PC-9 (cell line): ENCODE measurements at regions not wholly inside any gene's neighbourhood (a gene's known extent, or its start where the extent isn't known, plus 50 kb on each side); places are given as distances from the start of the nearest gene placed in this dataset.

ENCODE experiments used
- BruUV-seq: library from RNA; stranded (reverse); fragments of 400-500 nt; replicated peaks from 2 replicates; lab custom pipeline; 2021; lab: Mats Ljungman, UMichigan
- CTCF ChIA-PET: fragments of 300-600 bp; sonication (Branson Sonifier 250); formaldehyde crosslinking; loops from one replicate; lab custom pipeline; 2022; ENCODE audit warnings: antibody characterized with exemption; lab: Charles Lee
- POLR2A ChIA-PET: fragments of 300-600 bp; sonication (Branson Sonifier 250); formaldehyde crosslinking; loops from one replicate; lab custom pipeline; 2022; ENCODE audit warnings: antibody characterized with exemption; ENCODE audit not compliant: unreplicated experiment; lab: Charles Lee
- DNase-seq, 2 experiments: peaks; one replicate each; pipeline versions ENCODE4 v3.0.0 to v3.0.0-alpha.2; 2015 to 2022; ENCODE audit warnings: mixed read lengths in 1 of 2
- H2AFZ ChIP-seq: fragments of 200-600 bp; sonication (generic); 2 replicates; pipeline ENCODE4 v1.8.1; 2017; ENCODE audit warnings: antibody characterized with exemption
- H3F3A ChIP-seq: fragments of 200-600 bp; sonication (generic); 2 replicates; pipeline ENCODE4 v1.8.1; 2017; ENCODE audit warnings: antibody characterized with exemption, mild to moderate bottlenecking, low read depth; ENCODE audit not compliant: insufficient read depth
- H3K27ac ChIP-seq: fragments of 200-600 bp; sonication (generic); 2 replicates; pipeline ENCODE4 v1.6.1; 2016; ENCODE audit warnings: mixed run types
- H3K27me3 ChIP-seq: fragments of 200-600 bp; sonication (generic); 2 replicates; pipeline ENCODE4 v1.6.1; 2016; ENCODE audit warnings: low read depth, mixed run types; ENCODE audit not compliant: insufficient read depth
- H3K36me3 ChIP-seq: fragments of 200-600 bp; sonication (generic); 2 replicates; pipeline ENCODE4 v1.6.1; 2016; ENCODE audit warnings: low read depth, mixed run types
- H3K4me1 ChIP-seq: fragments of 200-600 bp; sonication (generic); replicated peaks from 2 replicates; pipeline ENCODE4 v1.6.1; 2016; ENCODE audit warnings: mixed run types; ENCODE audit not compliant: insufficient read depth
- H3K4me2 ChIP-seq: fragments of 200-600 bp; sonication (generic); 2 replicates; pipeline ENCODE4 v1.6.1; 2017; ENCODE audit warnings: mixed run types
- H3K4me3 ChIP-seq: fragments of 200-600 bp; sonication (generic); 2 replicates; pipeline ENCODE4 v1.6.1; 2016; ENCODE audit warnings: mixed run types
- H3K79me2 ChIP-seq: fragments of 200-600 bp; sonication (generic); 2 replicates; pipeline ENCODE4 v1.6.1; 2017; ENCODE audit warnings: low read depth, mixed run types
- H3K9me2 ChIP-seq: fragments of 200-600 bp; sonication (generic); 2 replicates; pipeline ENCODE4 v1.8.1; 2017; ENCODE audit warnings: mild to moderate bottlenecking; ENCODE audit not compliant: insufficient read depth
- H3K9me3 ChIP-seq: fragments of 200-600 bp; sonication (generic); 2 replicates; pipeline ENCODE4 v1.8.1; 2016; ENCODE audit warnings: low read depth; ENCODE audit not compliant: insufficient read depth
- H4K20me1 ChIP-seq: fragments of 200-600 bp; sonication (generic); 2 replicates; pipeline ENCODE4 v1.8.1; 2017; ENCODE audit not compliant: insufficient read depth
- EZH2 ChIP-seq: fragments of 200-600 bp; sonication (generic); IDR thresholded peaks from 2 replicates; pipeline ENCODE4 v1.8.0; 2017; ENCODE audit warnings: antibody characterized with exemption, low read depth
- intact Hi-C: fragments of 100-400 bp; cut with micrococcal nuclease; formaldehyde crosslinking; loops from one replicate; pipeline ENCODE4 v1.10.0; 2022; ENCODE audit not compliant: unreplicated experiment
- TF ChIP-seq, protein P1 (sequence below): fragments of 200-600 bp; sonication (generic); conservative IDR thresholded peaks from 2 replicates; pipeline ENCODE4 v1.6.1; 2017; ENCODE audit warnings: mixed run types, antibody characterized with exemption, mild to moderate bottlenecking, moderate library complexity

- no peaks in the 10 kb centered on the region for H3K79me2 ChIP-seq
- TF ChIP-seq, protein P1, sequence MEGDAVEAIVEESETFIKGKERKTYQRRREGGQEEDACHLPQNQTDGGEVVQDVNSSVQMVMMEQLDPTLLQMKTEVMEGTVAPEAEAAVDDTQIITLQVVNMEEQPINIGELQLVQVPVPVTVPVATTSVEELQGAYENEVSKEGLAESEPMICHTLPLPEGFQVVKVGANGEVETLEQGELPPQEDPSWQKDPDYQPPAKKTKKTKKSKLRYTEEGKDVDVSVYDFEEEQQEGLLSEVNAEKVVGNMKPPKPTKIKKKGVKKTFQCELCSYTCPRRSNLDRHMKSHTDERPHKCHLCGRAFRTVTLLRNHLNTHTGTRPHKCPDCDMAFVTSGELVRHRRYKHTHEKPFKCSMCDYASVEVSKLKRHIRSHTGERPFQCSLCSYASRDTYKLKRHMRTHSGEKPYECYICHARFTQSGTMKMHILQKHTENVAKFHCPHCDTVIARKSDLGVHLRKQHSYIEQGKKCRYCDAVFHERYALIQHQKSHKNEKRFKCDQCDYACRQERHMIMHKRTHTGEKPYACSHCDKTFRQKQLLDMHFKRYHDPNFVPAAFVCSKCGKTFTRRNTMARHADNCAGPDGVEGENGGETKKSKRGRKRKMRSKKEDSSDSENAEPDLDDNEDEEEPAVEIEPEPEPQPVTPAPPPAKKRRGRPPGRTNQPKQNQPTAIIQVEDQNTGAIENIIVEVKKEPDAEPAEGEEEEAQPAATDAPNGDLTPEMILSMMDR: no peak
- no peak for TF ChIP-seq EZH2
- no peak overlapping the region for H3K4me3 ChIP-seq
- no peaks in the 10 kb centered on the region for H3K27me3 ChIP-seq
- BruUV-seq: no TSS peak
- H3K4me1 ChIP-seq: no peaks in the 10 kb centered on the region
- intact Hi-C loops: no loop called here
- H4K20me1 ChIP-seq: no peaks in the 10 kb centered on the region
- H3K4me2 ChIP-seq: no peak overlapping the region
- no peak for DNase-seq
- no peak overlapping the region for H3K27ac ChIP-seq
- H3F3A ChIP-seq: no peaks in the 10 kb centered on the region
- ChIA-PET POLR2A (no interaction called here), CTCF (no interaction called here)
- no peaks in the 10 kb centered on the region for H3K9me2 ChIP-seq
- H3K36me3 ChIP-seq: no peaks in the 10 kb centered on the region
- no peaks in the 10 kb centered on the region for H3K9me3 ChIP-seq
- H2AFZ ChIP-seq: no peak overlapping the region
Observed at GRCh38 chr9:108347463-108348188, 508.2 kb downstream of the ACTL7B start.

GRCh38 chr9:108345826-108346225 lies 510.0 kb downstream of the ACTL7B start:
- Histone ChIP-seq H3K9me3 (no peaks in the 10 kb centered on the region), H3K4me2 (no peak overlapping the region), H3K9me2 (no peaks in the 10 kb centered on the region), H3K27me3 (no peaks in the 10 kb centered on the region), H3K4me3 (no peak overlapping the region), H3K36me3 (no peaks in the 10 kb centered on the region), H2AFZ (no peak overlapping the region), H3K4me1 (no peaks in the 10 kb centered on the region), H3F3A (no peaks in the 10 kb centered on the region), H3K79me2 (no peaks in the 10 kb centered on the region), H3K27ac (no peak overlapping the region), H4K20me1 (no peaks in the 10 kb centered on the region)
- intact Hi-C loops: no loop called here
- no peak for TF ChIP-seq EZH2
- TF ChIP-seq, protein P1: no peak
- no TSS peak for BruUV-seq
- ChIA-PET CTCF (no interaction called here), POLR2A (no interaction called here)
- DNase-seq: no peak

GRCh38 chr9:108339251-108339650 lies 516.5 kb downstream of the ACTL7B start:
- H3K9me3 ChIP-seq: no peaks in the 10 kb centered on the region
- POLR2A ChIA-PET: no interaction called here
- H3F3A ChIP-seq: no peaks in the 10 kb centered on the region
- TF ChIP-seq, protein P1: no peak
- no peak for TF ChIP-seq EZH2
- no peaks in the 10 kb centered on the region for H3K4me1 ChIP-seq
- no peaks in the 10 kb centered on the region for H3K27me3 ChIP-seq
- H2AFZ ChIP-seq: no peak overlapping the region
- H4K20me1 ChIP-seq: no peaks in the 10 kb centered on the region
- no peaks in the 10 kb centered on the region for H3K9me2 ChIP-seq
- H3K27ac ChIP-seq: no peak overlapping the region
- no TSS peak for BruUV-seq
- H3K4me3 ChIP-seq: no peak overlapping the region
- DNase-seq: no peak
- H3K4me2 ChIP-seq: no peak overlapping the region
- H3K79me2 ChIP-seq: no peaks in the 10 kb centered on the region
- no peaks in the 10 kb centered on the region for H3K36me3 ChIP-seq
- CTCF ChIA-PET: no interaction called here
- intact Hi-C loops: no loop called here
